Liver (tissue), 8 donors: ENCODE measurements at regions not wholly inside any gene's neighbourhood (a gene's known extent, or its start where the extent isn't known, plus 50 kb on each side); places are given as distances from the start of the nearest gene placed in this dataset.

Experiments
- DNase-seq: peaks from one replicate; pipeline ENCODE4 v3.0.0-alpha.2; 2017; ENCODE audit warnings: low spot score
- H3K27ac ChIP-seq, 2 donors: one replicate each; pipeline ENCODE4 v1.7.0; 2013; ENCODE audit warnings: inconsistent platforms in 2 of 2, low read length in 2 of 2, control low read depth in 1 of 2, low read depth in 1 of 2, mild to moderate bottlenecking in 1 of 2
- H3K27me3 ChIP-seq, 4 donors: one replicate each; pipeline versions ENCODE4 v1.6.1 to v1.7.0; 2013; ENCODE audit warnings: low read length in 3 of 4, inconsistent platforms in 1 of 4, mild to moderate bottlenecking in 1 of 4, moderate library complexity in 1 of 4; ENCODE audit not compliant: control insufficient read depth in 4 of 4, insufficient read depth in 4 of 4
- H3K36me3 ChIP-seq, 4 donors: one replicate each; pipeline versions ENCODE4 v1.6.1 to v1.7.0; 2013; ENCODE audit warnings: low read length in 3 of 4, mild to moderate bottlenecking in 3 of 4, low read depth in 1 of 4, moderate library complexity in 1 of 4; ENCODE audit not compliant: control insufficient read depth in 4 of 4, insufficient read depth in 3 of 4
- H3K4me1 ChIP-seq, 4 donors: one replicate each; pipeline versions ENCODE4 v1.6.1 to v1.7.0; 2013; ENCODE audit warnings: low read length in 3 of 4, mild to moderate bottlenecking in 3 of 4, moderate library complexity in 1 of 4; ENCODE audit not compliant: control insufficient read depth in 4 of 4, insufficient read depth in 4 of 4
- H3K4me3 ChIP-seq, 3 donors: one replicate each; pipeline versions ENCODE4 v1.6.1 to v1.7.0; 2013; ENCODE audit warnings: low read length in 3 of 3, control low read depth in 1 of 3, low read depth in 1 of 3, mild to moderate bottlenecking in 1 of 3
- H3K9ac ChIP-seq, 2 donors: one replicate each; pipeline ENCODE4 v1.7.0; 2013; ENCODE audit warnings: low read length in 2 of 2, mild to moderate bottlenecking in 2 of 2, moderate library complexity in 2 of 2, control low read depth in 1 of 2, low read depth in 1 of 2
- H3K9me3 ChIP-seq, 4 donors: one replicate each; pipeline versions ENCODE4 v1.6.1 to v1.7.0; 2013; ENCODE audit warnings: low read length in 3 of 4; ENCODE audit not compliant: control insufficient read depth in 4 of 4
- ATF3 ChIP-seq: IDR thresholded peaks from 2 replicates; pipeline ENCODE4 v1.6.1; 2016; ENCODE audit warnings: antibody characterized with exemption
- CTCF ChIP-seq: fragments of 150-350 bp; IDR thresholded peaks from 2 replicates; pipeline ENCODE4 v1.5.1; 2017; ENCODE audit warnings: improper control_type of control experiment, low read depth, low read length; ENCODE audit not compliant: missing input control
- EGR1 ChIP-seq, 2 donors: IDR thresholded peaks; 2 replicates each; pipeline ENCODE4 v1.6.1; 2016 to 2018; ENCODE audit warnings: antibody characterized with exemption in 2 of 2, low read depth in 2 of 2
- FOXA1 ChIP-seq: IDR thresholded peaks from 2 replicates; pipeline ENCODE4 v1.6.1; 2016; ENCODE audit warnings: antibody characterized with exemption
- FOXA2 ChIP-seq: IDR thresholded peaks from 2 replicates; pipeline ENCODE4 v1.6.1; 2016; ENCODE audit warnings: antibody characterized with exemption
- GABPA ChIP-seq, 2 donors: IDR thresholded peaks in 1 of 2; conservative IDR thresholded peaks in 1 of 2; 2 replicates each; pipeline ENCODE4 v1.6.1; 2016; ENCODE audit warnings: antibody characterized with exemption in 2 of 2, mild to moderate bottlenecking in 1 of 2, moderate library complexity in 1 of 2
- HNF4A ChIP-seq, 2 donors: conservative IDR thresholded peaks; 2 replicates each; pipeline ENCODE4 v1.6.1; 2016; ENCODE audit warnings: antibody characterized with exemption in 2 of 2, mild to moderate bottlenecking in 2 of 2
- HNF4G ChIP-seq: IDR thresholded peaks from 2 replicates; pipeline ENCODE4 v1.6.1; 2016; ENCODE audit warnings: antibody characterized with exemption
- JUND ChIP-seq, 2 donors: IDR thresholded peaks; 2 replicates each; pipeline ENCODE4 v1.6.1; 2016; ENCODE audit warnings: antibody characterized with exemption in 2 of 2
- MAX ChIP-seq: IDR thresholded peaks from 2 replicates; pipeline ENCODE4 v1.6.1; 2016; ENCODE audit warnings: antibody characterized with exemption
- NR2F2 ChIP-seq: IDR thresholded peaks from 2 replicates; pipeline ENCODE4 v1.6.1; 2016; ENCODE audit warnings: antibody characterized with exemption
- RAD21 ChIP-seq, 2 donors: IDR thresholded peaks; 2 replicates each; pipeline ENCODE4 v1.6.1; 2016; ENCODE audit warnings: antibody characterized with exemption in 2 of 2, mild to moderate bottlenecking in 2 of 2
- RXRA ChIP-seq, 2 donors: IDR thresholded peaks; 2 replicates each; pipeline ENCODE4 v1.6.1; 2017 to 2018; ENCODE audit warnings: antibody characterized with exemption in 2 of 2, mild to moderate bottlenecking in 1 of 2
- SP1 ChIP-seq: IDR thresholded peaks from 2 replicates; pipeline ENCODE4 v1.6.1; 2018; ENCODE audit warnings: antibody characterized with exemption, mild to moderate bottlenecking
- TAF1 ChIP-seq: conservative IDR thresholded peaks from 2 replicates; pipeline ENCODE4 v1.6.1; 2016; ENCODE audit warnings: antibody characterized with exemption, mild to moderate bottlenecking
- YY1 ChIP-seq: IDR thresholded peaks from 2 replicates; pipeline ENCODE4 v1.6.1; 2016; ENCODE audit warnings: antibody characterized with exemption, mild to moderate bottlenecking
- ZBTB33 ChIP-seq: IDR thresholded peaks from 2 replicates; pipeline ENCODE4 v1.6.1; 2016; ENCODE audit warnings: antibody characterized with exemption
- WGBS: extraction: QIAGEN DNeasy Blood & Tissue Kit; methylation state at CpG from one replicate; pipeline ENCODE4 v1.1.7; 2013; 5-methylcytosine and 5-hydroxymethylcytosine counted together
- TF ChIP-seq, protein P1 (sequence below): IDR thresholded peaks from 2 replicates; pipeline ENCODE4 v1.6.1; 2016; ENCODE audit warnings: antibody characterized with exemption, mild to moderate bottlenecking
- donor health status: healthy.
- donor health status: healthy.
- donor health status: healthy.
- donor health status: healthy.
- donor health status: healthy.

- Histone ChIP-seq H3K36me3 (no peaks in the 10 kb centered on the region), H3K4me3 (no peak overlapping the region), H3K9me3 (no peaks in the 10 kb centered on the region), H3K9ac (peak overlapping the region in 1 of 2 donors; percentile 27), H3K27ac (peak overlapping the region; percentile 29 to 82), H3K27me3 (no peaks in the 10 kb centered on the region), H3K4me1 (peaks cover 4 to 33% (median 9%) of the 10 kb centered on the region in 4 donors)
- WGBS, result 66% methylated on average over 2 of the region's 2 CpGs
- TF ChIP-seq, protein P1, sequence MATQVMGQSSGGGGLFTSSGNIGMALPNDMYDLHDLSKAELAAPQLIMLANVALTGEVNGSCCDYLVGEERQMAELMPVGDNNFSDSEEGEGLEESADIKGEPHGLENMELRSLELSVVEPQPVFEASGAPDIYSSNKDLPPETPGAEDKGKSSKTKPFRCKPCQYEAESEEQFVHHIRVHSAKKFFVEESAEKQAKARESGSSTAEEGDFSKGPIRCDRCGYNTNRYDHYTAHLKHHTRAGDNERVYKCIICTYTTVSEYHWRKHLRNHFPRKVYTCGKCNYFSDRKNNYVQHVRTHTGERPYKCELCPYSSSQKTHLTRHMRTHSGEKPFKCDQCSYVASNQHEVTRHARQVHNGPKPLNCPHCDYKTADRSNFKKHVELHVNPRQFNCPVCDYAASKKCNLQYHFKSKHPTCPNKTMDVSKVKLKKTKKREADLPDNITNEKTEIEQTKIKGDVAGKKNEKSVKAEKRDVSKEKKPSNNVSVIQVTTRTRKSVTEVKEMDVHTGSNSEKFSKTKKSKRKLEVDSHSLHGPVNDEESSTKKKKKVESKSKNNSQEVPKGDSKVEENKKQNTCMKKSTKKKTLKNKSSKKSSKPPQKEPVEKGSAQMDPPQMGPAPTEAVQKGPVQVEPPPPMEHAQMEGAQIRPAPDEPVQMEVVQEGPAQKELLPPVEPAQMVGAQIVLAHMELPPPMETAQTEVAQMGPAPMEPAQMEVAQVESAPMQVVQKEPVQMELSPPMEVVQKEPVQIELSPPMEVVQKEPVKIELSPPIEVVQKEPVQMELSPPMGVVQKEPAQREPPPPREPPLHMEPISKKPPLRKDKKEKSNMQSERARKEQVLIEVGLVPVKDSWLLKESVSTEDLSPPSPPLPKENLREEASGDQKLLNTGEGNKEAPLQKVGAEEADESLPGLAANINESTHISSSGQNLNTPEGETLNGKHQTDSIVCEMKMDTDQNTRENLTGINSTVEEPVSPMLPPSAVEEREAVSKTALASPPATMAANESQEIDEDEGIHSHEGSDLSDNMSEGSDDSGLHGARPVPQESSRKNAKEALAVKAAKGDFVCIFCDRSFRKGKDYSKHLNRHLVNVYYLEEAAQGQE, result no peak
- TF ChIP-seq SP1 (no peak), CTCF (no peak), HNF4A (conservative IDR thresholded peaks at IDR 0.05) (no peak), GABPA (IDR thresholded peaks at IDR 0.05 in 1 of 2, conservative IDR thresholded peaks at IDR 0.05 in 1 of 2) (no peak), ZBTB33 (no peak), RAD21 (IDR thresholded peaks at IDR 0.05) (no peak), YY1 (no peak), JUND (IDR thresholded peaks at IDR 0.05) (no peak), MAX (no peak), EGR1 (IDR thresholded peaks at IDR 0.05; ENCODE audit: low read depth in 2 of 2) (no peak), ATF3 (no peak), FOXA2 (no peak), FOXA1 (no peak), HNF4G (no peak), TAF1 (no peak), RXRA (IDR thresholded peaks at IDR 0.05) (no peak)
- DNase-seq, result no peak
Measured at GRCh38 chr4:71239365-71239764, 99.5 kb upstream of the SLC4A4 start.

DNA sequence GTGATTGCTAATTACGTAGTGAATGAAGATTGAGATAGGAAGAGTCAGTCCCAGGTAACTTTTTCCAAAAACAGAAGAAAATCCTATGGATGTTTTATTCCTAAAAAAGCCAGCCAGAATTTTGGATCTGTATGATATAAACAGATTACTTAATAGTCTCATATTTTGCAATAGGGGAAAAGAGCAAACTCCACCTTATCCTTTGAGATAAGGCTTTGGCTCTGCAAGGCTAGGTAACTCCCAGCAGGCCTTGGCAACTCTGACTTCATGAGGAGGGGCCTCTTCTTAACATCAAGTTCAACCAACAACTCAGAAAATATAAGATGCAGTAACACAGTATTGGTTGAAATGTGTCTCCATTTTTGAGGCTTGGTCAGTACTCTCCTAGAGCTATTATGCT, 98.7 kb upstream of the SLC4A4 start:
- Histone ChIP-seq H3K9me3 (no peaks in the 10 kb centered on the region), H3K27me3 (no peaks in the 10 kb centered on the region), H3K4me1 (peaks cover 4 to 33% (median 9%) of the 10 kb centered on the region in 4 donors), H3K4me3 (no peak overlapping the region), H3K36me3 (no peaks in the 10 kb centered on the region), H3K9ac (peak overlapping the region in 1 of 2 donors; percentile 55), H3K27ac (peak overlapping the region; percentile 29 to 82)
- 41% methylated on average over 1 of the region's 1 CpG for WGBS
- DNase-seq, result no peak
- TF ChIP-seq HNF4A (conservative IDR thresholded peaks at IDR 0.05) (peak; percentile 96 to 97), HNF4G (peak; percentile 63), RAD21 (IDR thresholded peaks at IDR 0.05) (peak; percentile 56 to 62), MAX (peak; percentile 57), ZBTB33 (peak; percentile 82), YY1 (peak; percentile 57), JUND (IDR thresholded peaks at IDR 0.05) (peak; percentile 67 to 82), FOXA2 (peak; percentile 16), EGR1 (IDR thresholded peaks at IDR 0.05; ENCODE audit: low read depth in 2 of 2) (no peak), NR2F2 (peak; percentile 25)
- TF ChIP-seq, protein P1, result peak; percentile 68
